ENCODE measurements at regions not wholly inside any gene's neighbourhood (a gene's known extent, or its start where the extent isn't known, plus 50 kb on each side); places are given as distances from the start of the nearest gene placed in this dataset.

DNA sequence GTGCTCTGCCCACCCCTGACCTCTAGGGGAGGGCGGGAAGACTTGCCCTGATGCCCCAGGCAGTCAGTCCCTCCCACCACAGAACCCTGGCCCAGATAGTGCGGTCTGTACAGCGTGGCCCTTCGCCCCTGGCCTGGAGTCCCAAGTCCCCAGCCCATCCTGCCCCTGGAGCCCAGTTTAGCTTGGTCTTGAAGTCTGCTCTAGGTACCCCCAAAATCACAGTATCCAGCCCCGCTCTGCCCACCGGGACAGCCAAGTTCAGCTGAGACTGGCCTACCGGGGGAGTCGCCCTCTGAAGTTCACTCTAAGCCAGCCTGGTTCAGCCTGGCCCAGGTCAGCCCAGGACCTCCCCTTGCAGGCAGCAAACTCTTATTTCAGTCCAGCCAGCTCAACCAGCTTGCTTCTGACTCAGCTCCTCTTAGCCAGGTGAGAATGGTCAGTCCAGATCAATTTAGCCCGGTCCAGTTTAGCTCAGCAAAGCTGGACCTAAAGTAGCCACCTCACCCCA lies 75.9 kb downstream of the TMEM121 start:
- TF ChIP-seq, protein P1, sequence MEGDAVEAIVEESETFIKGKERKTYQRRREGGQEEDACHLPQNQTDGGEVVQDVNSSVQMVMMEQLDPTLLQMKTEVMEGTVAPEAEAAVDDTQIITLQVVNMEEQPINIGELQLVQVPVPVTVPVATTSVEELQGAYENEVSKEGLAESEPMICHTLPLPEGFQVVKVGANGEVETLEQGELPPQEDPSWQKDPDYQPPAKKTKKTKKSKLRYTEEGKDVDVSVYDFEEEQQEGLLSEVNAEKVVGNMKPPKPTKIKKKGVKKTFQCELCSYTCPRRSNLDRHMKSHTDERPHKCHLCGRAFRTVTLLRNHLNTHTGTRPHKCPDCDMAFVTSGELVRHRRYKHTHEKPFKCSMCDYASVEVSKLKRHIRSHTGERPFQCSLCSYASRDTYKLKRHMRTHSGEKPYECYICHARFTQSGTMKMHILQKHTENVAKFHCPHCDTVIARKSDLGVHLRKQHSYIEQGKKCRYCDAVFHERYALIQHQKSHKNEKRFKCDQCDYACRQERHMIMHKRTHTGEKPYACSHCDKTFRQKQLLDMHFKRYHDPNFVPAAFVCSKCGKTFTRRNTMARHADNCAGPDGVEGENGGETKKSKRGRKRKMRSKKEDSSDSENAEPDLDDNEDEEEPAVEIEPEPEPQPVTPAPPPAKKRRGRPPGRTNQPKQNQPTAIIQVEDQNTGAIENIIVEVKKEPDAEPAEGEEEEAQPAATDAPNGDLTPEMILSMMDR (IDR thresholded peaks at IDR 0.05) = no peak
- no peak for TF ChIP-seq EZH2 (IDR thresholded peaks at IDR 0.05; ENCODE audit: borderline replicate concordance, insufficient read depth, low read depth, low read length, poor library complexity, severe bottlenecking)
